Retinal pigment epithelial cell (primary cell): ENCODE measurements at regions not wholly inside any gene's neighbourhood (a gene's known extent, or its start where the extent isn't known, plus 50 kb on each side); places are given as distances from the start of the nearest gene placed in this dataset.

Experiments used
- DNase-seq: peaks from one replicate; pipeline ENCODE4 v3.0.0-alpha.2; 2010; ENCODE audit warnings: low read depth
- H3K4me3 ChIP-seq: 2 replicates; pipeline ENCODE4 v1.5.1; 2011; ENCODE audit warnings: mild to moderate bottlenecking, low read length, control low read depth, moderate library complexity
- TF ChIP-seq, protein P1 (sequence below): conservative IDR thresholded peaks from 2 replicates; pipeline ENCODE4 v1.5.1; 2011; ENCODE audit warnings: low read depth, low read length, control low read depth, inconsistent platforms

DNA sequence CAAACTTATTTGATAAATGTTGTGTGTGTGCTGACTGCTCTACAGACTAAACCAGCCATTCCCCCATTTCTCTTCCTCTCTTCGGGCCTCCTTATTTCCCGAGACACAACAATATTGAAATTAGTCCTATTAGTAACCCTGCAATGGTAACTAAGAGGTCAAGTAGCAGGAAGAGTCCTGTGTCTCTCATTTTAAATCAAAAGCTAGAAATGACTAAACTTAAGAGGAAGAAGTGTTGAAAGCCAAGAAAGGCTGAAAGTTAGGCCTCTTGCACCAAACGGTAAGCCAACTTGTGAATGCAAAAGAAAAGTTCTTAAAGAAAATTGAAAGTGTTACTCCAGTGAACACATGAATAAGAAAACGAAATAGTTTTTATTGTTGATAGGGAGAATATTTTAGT lies 357.8 kb upstream of the SLC7A11 start:
- TF ChIP-seq, protein P1, sequence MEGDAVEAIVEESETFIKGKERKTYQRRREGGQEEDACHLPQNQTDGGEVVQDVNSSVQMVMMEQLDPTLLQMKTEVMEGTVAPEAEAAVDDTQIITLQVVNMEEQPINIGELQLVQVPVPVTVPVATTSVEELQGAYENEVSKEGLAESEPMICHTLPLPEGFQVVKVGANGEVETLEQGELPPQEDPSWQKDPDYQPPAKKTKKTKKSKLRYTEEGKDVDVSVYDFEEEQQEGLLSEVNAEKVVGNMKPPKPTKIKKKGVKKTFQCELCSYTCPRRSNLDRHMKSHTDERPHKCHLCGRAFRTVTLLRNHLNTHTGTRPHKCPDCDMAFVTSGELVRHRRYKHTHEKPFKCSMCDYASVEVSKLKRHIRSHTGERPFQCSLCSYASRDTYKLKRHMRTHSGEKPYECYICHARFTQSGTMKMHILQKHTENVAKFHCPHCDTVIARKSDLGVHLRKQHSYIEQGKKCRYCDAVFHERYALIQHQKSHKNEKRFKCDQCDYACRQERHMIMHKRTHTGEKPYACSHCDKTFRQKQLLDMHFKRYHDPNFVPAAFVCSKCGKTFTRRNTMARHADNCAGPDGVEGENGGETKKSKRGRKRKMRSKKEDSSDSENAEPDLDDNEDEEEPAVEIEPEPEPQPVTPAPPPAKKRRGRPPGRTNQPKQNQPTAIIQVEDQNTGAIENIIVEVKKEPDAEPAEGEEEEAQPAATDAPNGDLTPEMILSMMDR: no peak
- no peak for DNase-seq
- no peak overlapping the region for H3K4me3 ChIP-seq

DNA sequence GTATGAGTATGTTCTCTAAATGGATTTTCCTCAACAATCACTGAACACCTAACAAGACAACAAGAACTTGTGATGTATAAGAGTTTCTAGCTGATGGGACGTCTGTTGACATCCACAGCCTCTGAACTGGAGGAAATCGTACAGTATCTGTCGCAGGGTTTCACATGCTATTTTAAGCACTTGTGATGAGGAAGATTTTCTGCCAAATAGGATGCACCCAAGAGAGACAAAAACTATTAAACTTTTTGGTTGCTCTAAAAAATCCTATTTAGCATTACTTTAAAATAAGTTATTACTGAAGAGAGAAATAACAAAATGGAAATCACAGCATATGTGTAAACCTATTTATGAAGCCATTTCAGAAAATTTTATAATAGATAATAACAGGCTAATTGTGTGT lies 356.1 kb upstream of the SLC7A11 start:
- DNase-seq: no peak
- no peak overlapping the region for H3K4me3 ChIP-seq
- TF ChIP-seq, protein P1: no peak

DNA sequence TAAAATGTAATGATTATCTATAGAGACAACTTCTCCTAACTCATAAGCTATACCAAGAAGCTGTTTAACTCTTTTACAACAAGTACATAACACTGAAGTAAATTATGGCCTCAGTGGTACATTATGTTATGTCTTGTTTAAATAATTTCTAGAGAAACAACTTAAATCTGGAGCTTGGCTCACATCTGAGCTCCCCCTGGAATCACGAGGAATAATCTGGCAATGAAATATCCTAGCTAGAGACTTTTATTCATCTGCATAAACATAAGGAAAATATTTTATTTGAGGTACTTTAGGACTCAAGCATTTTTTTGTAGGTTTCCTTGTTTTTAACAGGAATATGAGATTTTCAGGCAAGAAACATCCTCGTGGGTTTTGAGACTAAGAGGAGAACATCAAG lies 354.7 kb upstream of the SLC7A11 start:
- no peak overlapping the region for H3K4me3 ChIP-seq
- DNase-seq: no peak
- TF ChIP-seq, protein P1: no peak

DNA sequence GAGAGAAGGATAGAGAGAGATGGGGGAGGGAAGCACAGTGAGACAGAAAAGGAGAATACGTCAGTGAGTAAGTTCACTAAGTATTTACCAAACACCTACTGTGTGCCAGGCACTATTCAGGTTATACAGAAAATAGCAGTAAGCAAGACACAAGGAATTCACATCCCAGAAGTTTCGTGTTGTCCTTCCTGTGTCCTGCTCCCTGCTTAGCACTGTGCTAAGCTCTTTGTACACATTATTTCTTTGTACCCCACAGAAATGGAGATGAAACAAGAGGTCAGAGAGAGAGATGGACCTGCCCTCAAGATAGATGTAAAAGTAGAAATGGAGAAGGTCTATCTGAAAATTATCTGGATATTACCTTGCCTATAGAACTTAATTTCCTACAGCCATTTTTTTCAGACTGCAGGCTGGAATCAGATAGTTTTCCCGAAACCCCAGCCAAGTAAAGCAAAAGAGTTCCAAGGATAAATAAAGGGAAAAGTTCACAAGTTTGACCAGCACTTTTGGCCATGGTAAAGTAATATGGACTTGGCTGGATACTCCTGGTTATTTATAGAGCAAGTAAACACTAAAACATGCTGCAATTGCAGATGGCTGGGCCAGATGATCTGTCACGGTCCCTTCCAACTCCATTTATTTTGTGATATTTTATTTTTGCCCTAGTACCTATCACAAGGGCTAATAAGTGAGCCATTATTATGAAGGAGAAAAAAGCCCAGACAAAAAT lies 353.7 kb upstream of the SLC7A11 start:
- TF ChIP-seq, protein P1: no peak
- no peak overlapping the region for H3K4me3 ChIP-seq
- DNase-seq: no peak

DNA sequence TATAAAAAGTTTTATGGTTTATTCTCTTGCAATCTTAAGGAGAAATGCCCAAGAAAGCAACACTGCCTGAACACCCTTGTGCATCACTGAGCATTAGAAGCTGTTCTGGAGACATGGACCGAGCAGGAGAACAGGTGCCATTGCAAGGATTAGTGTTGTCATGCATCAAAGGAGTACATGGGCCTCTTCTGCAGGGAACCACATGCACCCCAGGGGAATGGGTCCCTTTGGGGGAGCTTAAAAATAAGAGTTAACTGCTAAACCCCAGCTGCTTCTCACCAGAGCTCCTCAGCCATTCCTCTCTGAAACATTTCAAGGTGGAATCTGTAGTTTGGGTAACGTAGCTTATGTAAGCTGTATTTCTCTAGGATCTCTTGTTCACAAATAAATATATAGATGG lies 353.0 kb upstream of the SLC7A11 start:
- TF ChIP-seq, protein P1: no peak
- no peak for DNase-seq

DNA sequence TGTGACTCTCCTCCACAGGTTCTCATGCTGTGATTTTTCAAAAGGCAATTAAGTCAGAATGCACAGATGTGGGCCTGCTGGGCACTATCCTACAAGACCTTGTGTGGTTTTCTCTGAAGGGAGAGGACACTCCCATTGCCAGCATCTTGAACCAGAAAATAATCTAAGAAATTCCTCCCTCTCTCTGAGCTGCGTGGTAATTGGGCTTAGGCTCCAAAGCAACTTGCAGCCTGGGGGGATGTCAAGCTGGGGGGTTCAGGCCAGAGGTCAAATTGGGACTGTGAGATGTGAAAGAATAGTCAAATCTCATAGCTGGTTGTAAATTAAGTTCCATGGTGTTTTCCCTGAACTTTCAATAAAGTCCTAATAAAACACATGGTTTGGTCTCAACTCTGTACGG lies 350.6 kb upstream of the SLC7A11 start:
- TF ChIP-seq, protein P1: no peak

More for the DNA sequence above, 353.0 kb upstream of the SLC7A11 start:
- no peak overlapping the region for H3K4me3 ChIP-seq

DNA sequence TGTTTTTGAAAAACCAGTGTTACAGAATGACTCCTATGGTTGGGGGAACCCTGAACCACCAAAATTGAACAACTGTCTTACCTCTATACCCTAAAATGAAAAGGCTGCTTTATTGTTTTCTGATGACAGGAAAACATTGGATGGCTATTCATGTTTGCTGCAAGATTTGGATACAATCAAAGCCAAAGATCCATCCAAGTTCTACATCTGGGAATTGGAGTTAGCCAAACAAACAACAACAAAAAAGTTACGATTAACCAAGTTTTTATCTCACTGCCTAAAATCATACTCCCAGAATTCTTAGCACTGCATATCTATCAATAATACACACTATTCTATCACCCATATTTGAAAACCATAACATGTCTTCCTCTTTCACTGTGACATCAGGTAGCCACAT lies 349.7 kb upstream of the SLC7A11 start:
- no peak overlapping the region for H3K4me3 ChIP-seq
- TF ChIP-seq, protein P1: no peak
- DNase-seq: no peak

More for the DNA sequence above, 350.6 kb upstream of the SLC7A11 start:
- no peak for DNase-seq
- H3K4me3 ChIP-seq: no peak overlapping the region
